CD4-positive, alpha-beta T cell treated with Interleukin-12 subunit alpha and Interleukin-12 subunit beta, for 1 hour (primary cell): ENCODE measurements at regions not wholly inside any gene's neighbourhood (a gene's known extent, or its start where the extent isn't known, plus 50 kb on each side); places are given as distances from the start of the nearest gene placed in this dataset.

Source experiments
- DNase-seq: peaks from one replicate; pipeline ENCODE4 v3.0.0-alpha.2; 2020

DNA sequence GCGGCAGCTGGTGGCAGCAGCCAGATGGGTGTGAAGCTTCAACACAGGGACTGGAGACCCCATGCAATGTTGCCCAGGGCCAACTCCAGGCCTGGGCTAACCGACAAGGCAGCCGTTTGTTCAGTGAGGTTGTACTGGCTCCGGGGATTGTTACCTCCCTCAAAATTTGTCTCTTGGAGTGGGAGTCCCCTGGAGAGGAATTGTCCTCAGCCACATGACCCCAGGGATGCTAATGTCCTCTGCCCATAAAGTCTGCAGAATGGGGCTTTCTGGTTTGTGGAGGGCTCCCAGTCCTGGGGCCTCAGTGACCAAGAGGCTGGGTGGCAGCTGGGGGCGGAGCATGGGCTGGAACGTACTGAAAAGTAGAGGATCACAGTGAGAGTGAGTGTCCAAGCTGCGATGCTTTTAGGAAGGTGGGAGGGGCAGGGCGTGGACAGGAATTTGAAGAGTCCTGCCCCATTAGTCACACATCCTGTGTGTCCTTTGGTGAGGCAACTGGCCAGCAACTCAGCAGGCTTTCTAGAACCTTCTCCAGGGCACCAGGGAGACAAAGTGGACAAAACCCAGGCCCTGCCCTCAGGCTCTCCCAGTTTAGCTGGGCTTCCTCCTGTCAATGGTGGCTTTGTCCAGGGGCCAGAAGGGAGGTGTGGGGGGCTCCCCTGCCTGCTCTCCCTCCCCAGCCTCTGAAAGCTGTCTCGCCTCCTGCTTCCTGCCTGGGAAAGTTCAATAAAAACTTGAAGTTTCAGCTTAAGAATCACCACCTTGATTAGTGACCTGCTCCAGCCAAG, 114.0 kb downstream of the NSG2 start:
- no peak for DNase-seq

DNA sequence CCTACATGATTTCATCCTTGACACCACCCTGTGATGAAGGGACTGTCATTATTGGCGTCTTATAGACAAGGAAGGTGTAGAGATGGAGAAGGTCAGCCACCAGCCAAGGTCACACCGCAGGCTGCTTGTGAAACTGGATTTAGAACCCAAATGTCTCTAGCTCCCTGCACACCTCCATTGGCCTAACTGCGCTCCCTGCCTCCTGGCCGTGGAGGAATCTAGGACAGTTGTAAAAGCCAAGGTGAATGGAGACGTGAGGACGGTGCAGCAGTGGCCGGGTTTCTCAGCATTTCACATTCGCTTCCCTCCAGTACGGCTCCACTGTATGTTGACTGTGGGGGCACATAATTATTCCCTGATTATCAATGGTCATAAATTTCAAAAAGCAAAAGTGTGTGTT, 119.9 kb downstream of the NSG2 start:
- no peak for DNase-seq

DNA sequence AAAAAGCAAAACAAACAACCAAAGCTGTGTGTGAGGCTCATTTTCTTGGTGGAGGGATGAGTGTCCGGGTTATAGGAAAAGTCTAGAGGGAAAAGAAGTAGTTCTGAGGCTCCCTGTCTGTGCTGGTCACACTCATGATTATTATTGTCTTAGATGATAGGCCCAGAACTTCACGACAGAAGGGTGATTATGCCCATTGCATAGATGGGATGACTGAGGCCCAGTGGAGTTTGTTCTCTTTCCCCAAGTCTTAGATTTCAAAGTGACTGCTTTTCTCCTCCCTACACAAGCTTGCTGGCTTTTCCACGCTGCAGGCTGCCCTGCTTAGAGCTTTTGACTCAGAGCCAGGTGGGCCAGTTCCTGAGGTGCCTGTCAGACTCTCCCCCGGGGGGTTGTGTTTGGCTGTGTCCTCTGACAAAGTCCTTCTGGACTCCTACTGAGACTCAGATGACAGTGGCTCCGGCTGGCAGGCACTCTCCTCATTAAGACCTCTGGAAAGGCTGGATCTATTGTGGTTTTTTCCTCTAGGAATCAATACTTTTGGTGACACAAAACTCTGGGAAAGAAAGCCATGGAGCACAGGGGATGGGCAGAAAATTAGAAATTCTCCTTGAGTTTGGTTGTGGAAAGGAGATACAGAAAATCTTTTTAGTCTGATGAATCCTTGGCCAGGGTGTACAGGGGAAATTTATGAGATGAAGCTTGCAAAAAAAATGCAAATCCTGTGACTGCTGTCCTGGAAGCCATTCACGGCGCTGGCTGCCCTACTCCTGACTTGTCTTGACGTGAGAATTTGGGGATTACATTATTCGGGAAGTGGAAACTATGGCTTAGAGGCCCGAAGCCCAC, 120.9 kb downstream of the NSG2 start:
- no peak for DNase-seq

DNA sequence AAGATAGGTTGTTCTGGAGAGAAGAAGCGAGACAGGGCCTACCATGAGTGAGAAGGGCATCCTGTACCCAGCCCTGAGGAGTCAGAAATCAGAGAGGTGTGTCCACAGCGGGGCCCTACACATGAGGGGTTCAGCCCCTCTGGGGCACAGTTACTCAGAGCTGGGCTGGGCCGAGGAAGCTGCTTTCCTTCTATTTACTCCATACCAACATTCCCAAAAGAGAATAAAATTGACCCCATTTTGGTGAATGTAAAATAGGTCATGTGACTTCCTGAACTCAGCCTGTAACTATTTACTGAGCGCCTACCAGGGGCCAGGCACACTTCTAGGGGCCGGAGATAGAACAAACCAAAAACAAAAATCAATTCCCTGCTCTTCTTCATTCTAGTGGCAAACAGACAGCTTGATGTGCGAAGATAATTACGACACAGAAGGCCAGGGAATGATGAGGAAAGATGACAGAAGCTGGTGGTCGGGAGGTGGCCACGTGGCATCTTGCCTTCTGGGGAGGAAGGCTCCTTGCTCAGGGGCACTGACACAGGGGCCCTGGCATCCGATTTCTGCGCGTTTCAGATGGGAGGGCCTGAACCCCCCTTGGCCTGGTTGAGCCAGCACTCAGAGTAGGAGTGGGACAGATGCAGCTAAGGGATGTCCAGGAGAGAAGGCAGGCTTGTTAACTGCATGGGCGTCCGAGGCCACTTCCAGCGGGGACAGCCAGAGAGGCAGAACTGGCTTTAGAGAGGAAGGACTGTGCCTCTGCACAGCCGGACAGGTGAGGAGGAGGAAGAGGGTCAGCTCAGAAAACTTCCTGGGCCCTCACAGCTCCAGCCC, 121.8 kb downstream of the NSG2 start:
- DNase-seq: no peak

DNA sequence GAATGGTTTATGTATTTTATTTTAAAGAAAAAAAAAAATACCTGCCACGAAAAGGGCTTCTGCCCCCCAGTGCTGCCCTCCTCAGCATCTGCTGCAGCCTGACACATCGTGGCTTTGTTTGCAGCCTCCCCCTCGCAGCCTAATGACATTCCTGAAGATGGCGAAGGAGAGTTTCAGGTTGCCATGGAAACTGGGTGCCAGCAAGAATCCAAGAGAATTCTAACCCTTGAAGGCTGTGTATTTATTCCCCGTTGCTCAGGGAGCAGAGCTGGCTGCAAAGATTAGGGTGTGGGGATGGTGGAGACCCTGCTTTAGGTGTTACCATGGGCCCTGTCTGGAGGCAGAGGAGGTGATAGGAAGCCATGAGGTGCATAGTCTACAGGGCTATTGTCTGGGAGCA, 126.6 kb downstream of the NSG2 start:
- no peak for DNase-seq

DNA sequence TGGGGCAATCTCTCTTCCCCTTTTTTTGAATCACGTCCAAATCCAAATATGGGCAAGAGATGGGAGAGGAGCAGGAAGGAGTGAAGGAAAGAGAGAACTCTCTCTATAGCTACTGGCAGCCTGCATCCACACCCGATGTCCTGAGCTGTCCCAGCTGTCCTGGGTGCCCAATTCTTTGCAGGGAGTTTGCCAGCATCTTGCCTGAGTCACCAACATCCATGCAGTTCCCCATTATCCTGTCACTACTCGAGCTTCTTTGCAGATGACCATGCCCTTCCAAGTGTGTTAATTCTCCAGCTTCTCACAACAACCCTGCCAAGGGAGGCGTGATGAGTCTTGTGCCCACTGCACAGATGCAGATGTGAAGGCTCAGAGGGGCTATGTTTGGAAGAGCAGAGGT, 127.1 kb downstream of the NSG2 start:
- DNase-seq: no peak

DNA sequence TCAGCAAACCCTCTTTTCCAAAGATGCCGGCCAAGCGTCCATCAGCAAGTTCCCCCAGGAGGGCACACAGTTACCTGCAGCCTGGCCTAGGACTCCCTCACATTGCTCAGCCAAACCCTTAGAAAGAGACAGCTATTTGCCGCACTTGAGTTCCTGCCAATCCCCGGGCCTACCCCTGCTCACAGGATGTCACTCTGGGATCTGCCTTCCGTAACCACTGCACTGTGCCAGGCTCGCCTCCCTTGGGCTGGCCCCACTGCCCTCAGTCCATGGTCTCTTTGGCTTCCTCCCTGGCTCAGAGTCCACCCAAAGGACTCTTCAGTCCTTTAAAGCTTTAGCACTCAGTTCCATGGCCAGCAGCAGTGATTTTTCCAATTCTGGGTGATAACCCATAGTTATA, 128.3 kb downstream of the NSG2 start:
- DNase-seq: no peak

DNA sequence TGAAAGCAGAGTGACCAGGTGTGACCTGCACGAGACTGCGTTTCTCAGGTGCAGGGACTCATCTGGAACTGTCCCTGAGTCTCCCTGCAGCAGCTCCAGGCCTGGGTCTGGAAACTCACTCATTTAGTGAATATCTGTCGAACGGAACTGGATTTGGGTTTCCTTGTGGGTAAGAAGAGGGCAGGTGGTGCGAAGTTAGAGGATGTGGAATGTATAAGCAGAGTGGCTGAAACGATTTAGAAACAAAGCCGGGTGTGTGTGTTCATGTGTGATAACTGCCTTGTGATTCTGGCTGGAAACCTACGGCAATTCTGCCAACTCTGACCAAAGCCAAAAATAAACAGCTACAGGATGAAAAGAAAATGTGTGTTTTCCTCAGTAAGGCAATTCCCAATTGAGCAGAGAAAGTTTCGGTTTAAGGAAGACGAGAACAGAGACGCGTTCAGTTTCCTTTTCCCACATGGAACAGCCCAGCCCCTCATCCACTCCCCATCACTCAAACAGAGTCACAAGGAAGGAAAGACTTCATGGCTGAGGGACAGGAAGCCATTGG, 130.3 kb downstream of the NSG2 start:
- DNase-seq: no peak

DNA sequence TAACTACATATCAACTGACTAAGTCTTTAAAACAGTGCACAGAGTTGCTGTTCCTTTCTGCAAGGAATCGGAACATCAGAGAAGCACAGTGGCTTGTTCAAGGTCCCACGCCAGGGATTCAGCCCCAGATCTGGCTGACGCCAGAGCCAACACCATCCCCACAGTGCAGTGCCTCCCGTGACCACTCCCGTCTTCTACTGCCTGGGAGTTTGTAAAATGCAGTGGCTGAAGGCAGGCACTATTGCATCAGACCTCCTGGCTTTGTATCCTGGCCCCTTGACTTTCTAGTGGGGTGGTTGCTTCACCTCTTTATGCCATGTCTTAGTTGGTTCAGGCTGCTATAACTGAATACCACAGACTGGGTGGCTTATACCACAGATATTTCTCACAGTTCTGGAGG, 131.0 kb downstream of the NSG2 start:
- no peak for DNase-seq

DNA sequence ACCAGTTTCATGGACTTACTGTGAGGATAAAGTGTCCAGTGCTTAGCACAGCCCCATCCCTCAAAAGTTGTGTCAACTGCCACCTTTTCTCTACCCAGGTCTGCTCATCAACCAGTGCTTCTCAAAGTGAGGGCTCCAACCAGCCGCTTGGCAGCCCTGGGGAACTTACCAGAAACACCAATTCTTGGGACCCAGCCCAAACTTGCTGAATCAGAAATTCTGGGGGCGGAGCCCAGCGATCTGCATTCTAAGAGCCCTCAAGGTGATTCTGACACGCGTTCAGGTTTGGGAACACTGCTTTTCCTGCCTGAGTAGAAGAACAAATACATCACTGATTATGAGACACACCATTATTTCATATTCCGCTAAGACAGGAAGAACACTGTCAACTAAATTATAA, 132.0 kb downstream of the NSG2 start:
- DNase-seq: no peak

DNA sequence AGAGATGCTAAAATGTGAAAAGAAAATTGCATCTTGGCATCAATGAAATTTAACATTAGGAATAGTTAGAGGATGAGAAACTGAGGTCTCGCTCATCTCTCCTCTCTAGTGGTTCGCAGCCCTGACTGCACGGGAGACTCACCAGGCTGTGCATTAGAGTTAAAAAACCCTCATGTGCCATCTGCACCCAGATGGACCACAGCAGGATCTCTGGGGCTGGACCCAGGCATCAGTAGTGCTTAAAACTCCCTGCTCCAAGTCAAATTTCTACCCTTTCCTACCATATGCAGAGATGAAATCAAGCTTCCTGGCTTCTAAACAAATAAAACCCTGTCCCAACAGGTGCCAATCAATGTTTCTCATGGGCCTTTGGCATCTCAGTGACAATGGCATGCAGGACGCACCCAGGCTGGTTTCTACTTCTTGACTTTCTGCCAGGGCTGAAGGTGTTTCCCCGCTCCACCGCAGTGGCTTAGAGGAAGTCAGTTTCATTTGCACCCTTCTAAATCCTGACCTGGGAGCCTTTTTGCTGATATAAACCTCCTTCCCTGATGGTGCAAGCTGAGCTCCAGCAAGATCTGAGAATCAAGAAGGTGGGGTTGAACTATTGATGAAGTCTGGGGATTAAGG, 132.6 kb downstream of the NSG2 start:
- DNase-seq: no peak

DNA sequence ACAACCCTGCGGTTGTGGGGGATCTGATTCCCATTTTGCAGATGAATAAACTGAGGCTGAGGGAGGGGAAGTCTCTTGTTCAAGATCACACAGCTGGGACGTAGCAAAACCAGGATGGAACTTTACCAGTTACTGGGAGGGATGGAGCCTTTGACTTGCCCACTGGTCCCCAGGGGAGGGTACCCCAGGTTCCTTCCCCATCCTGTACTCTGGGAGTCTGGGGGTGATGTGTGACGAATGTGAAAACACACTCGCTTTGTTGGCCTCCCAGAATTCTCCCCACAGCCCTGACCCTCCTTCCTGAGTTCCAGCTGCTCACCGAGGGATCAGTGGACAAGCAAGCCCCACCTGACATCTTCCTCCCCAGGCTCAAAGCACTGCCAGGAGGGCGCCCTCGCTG, 135.1 kb downstream of the NSG2 start:
- DNase-seq: no peak

DNA sequence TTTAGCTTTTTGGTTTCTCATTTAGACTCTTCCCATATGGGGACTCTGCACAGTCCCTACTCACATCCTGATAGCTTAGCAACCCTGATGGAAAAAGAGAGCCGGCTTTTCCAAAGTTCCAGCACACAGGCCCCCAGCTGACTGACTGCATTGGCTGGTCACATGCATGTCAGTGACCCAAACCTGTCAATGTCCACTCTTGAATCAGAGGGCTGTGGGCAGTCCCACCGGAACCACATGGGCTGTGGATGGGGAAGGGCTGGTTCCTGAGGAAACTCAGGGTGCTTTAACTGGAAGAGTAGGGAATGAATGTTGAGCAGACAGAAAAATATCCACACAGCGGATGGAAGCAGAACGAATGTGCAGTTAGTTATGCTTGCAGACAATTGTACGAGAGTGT, 136.6 kb downstream of the NSG2 start:
- no peak for DNase-seq

DNA sequence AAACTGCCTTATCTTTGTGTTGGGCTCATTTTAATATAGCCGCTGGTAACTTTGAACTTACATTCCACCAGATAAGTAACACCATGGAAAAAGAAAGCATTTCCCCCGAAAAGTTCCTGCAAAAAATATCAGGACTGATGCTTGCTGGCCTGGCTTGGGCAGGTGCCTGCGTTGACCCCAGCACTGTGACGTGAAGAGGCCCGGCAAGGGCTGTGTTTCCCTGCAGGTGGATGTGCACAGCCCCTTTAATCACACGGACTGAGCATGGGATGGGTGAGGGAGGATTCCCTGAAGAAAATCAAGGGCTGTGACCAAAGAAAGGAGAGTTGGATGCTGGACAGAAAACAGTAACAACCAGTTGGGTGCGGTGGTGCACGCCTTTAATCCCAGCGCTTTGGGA, 138.2 kb downstream of the NSG2 start:
- no peak for DNase-seq

DNA sequence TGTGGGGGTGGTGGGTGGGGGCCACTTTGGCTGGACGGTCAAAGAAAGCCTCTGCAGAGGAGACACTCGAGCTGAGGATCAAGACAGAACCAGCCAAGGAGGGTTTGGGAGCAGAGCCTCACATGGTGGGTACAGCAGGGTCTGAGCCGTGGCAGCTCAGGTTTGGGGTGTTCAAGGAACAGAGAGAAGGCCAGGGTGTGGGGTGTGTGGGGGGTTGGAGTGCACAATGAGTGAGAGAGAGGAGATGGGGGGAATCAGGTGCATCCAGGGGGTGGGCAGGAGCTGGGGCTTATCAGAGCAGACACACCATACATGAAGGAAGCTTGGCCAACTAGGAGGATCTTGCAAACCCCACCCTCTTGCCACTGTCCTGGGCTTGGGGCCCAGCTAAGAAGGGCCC, 140.0 kb downstream of the NSG2 start:
- DNase-seq: no peak

DNA sequence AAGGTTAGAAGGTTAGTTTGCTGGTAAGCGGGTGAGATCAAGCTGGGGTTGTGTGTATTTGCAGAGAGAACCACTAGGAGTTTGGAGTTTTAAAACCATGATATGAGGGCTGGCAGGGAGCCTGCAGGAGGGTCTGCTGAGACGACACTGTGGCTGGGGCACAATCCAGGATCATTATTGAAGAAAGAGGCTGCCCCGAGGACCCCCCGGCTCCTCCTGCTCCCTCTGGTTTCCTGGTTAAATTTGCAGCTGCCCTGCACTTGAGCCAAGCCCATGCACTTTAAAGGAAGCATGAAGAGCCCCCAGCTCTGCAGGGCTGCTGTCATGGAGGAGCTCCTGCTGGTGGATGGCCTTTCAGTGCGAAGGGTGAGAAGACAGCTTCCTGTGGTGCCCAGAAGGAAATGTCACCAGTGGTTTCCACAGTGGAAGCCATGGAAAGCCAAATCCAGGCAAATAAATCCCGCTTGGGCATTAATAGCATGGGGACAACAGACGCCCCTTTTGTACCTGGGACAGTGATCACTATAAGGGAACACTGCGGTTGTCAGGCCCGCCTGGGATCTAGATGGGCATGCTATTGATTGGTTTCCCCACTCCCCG, 140.7 kb downstream of the NSG2 start:
- DNase-seq: no peak

DNA sequence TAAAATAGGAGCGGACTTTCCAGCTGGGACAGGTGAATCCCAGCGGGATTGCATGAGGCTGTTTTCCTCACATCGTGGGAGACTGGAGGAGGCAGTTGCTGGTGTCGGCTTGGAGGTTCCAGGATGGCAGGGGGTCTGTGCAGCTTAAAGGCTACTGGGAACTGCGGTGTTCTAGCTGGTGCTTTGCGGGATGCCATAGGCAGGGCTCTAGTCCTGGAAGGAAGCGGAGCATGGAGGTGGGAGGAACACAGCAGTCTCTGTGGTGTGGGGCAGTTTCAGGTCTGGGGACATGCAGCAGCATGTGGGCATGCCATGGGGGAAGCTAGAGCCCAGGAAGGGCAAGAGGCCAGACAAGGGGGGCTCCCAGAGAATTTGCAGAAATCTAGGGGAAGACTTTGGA, 141.5 kb downstream of the NSG2 start:
- no peak for DNase-seq

DNA sequence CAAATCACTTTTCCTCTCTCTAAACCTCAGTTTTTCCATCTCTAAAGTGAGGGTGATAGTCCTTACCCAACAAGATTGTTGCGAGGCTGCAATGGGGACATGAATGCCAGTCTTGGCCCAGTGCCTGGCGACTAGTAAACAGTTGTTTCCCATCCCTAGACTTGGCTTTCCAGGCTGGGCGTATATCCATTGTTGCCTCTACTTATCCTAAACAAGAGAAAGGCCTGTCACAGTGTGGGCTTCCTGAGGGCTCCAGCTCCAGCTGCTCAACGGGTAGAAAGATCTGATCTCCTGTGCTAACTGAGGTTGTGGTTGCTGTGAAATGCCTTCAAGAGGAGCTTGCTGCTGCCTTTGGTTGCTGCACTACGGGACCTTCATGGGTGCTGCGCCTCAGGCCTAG, 142.0 kb downstream of the NSG2 start:
- no peak for DNase-seq

DNA sequence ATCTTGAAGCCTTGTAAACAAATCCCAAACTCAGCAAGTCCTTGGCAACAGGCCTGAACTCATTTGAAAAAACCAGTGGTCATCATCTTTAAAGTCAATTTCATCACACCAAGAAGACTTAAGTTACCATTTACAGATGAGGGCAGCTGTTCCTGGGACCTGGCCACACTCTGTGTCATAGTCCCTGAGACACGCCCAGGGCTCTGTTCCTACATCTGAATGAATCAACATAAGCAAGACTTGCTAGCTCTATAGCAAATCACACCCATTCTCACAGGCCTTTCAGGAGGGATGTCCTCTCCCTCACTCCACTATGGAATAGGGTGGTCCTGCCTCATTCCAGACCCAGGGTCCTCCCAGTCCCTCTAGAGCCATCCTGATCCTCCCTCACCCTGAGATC, 142.8 kb downstream of the NSG2 start:
- DNase-seq: no peak

DNA sequence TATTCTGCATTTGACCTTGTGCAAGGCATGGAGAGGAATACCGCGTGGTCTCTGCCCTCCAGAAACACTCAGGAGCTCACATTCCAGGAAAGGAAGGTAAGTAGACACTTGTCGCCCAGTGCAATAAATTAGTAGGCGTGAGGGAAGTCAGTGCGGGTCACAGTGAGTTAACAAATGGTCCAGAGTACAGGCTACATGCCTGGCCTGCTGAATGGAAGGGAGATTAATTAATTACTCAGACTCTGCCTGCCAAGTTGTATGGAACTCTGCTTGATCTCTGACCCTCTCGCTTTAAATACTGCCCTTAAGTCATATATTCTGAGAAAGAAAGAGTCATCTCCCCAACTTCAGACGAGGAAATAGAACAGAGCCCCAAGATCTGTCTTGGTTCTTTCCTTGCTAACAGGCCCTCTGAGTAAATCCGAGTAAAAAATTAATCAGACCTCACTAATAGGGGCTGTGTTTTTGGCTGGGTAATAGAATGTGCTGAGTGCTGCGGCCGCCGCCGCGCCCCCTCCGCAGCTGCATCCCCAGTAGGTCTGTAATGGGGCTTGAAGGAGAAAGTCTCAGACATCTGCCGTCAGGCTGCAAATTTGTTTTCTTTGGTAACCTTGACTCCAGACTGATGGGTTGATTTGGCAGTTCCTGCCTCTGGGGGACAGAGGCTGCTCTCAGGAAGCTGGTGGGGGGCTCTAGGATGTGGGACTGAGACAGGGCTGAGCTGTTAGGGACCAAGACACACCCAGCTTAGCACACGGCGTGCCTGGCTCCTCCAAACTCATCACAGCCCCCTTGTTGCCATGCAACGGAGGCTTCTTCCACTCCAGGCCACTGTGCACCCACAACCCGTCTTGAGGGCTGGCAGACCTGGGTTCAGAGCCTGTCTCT, 144.4 kb downstream of the NSG2 start:
- DNase-seq: no peak

DNA sequence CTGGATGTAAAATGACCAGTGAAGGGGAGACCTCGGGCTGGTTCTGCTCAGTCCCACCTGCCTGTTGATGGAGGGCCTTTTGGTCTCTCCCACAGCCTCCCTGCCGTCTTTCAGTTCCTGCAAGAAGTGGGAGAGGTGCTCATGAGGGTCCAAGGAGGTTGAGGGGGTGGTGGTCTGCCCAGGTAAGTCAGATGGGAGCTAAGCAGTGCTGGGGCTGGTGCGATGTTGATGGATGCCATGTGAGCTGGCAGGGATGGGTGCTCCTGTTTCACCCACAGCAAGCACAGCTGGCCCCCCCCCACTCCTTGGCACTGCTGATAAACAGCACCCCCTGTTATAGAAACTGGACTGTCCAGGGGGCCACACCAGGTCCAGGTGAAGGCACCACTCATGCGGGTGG, 145.6 kb downstream of the NSG2 start:
- DNase-seq: no peak
